Skeletal muscle tissue (tissue), 3 donors: ENCODE measurements at regions not wholly inside any gene's neighbourhood (a gene's known extent, or its start where the extent isn't known, plus 50 kb on each side); places are given as distances from the start of the nearest gene placed in this dataset.

Source experiments
- H3K27ac ChIP-seq: one replicate; pipeline ENCODE4 v1.7.0; 2013; ENCODE audit warnings: mild to moderate bottlenecking, low read depth, low read length, inconsistent platforms
- H3K27me3 ChIP-seq, 3 donors: one replicate each; pipeline ENCODE4 v1.7.0; 2013; ENCODE audit warnings: low read length in 3 of 3; ENCODE audit not compliant: control insufficient read depth in 3 of 3, insufficient read depth in 3 of 3
- H3K36me3 ChIP-seq, 3 donors: one replicate each; pipeline ENCODE4 v1.7.0; 2013; ENCODE audit warnings: low read length in 3 of 3; ENCODE audit not compliant: control insufficient read depth in 3 of 3, insufficient read depth in 3 of 3
- H3K4me1 ChIP-seq, 3 donors: one replicate each; pipeline ENCODE4 v1.7.0; 2013; ENCODE audit warnings: low read length in 3 of 3, mild to moderate bottlenecking in 3 of 3; ENCODE audit not compliant: control insufficient read depth in 3 of 3, insufficient read depth in 3 of 3
- H3K4me3 ChIP-seq, 3 donors: one replicate each; pipeline ENCODE4 v1.7.0; 2013; ENCODE audit warnings: low read length in 3 of 3
- H3K9ac ChIP-seq, 3 donors: one replicate each; pipeline ENCODE4 v1.7.0; 2013; ENCODE audit warnings: low read length in 3 of 3, mild to moderate bottlenecking in 3 of 3, moderate library complexity in 2 of 3, low read depth in 1 of 3
- H3K9me3 ChIP-seq, 3 donors: one replicate each; pipeline ENCODE4 v1.7.0; 2013; ENCODE audit warnings: low read length in 3 of 3; ENCODE audit not compliant: control insufficient read depth in 3 of 3
- donor health status: Osteomylitis.

GRCh38 chr5:4191041-4191440, 595.4 kb downstream of the IRX1 start:
- no peak overlapping the region for H3K4me3 ChIP-seq
- no peaks in the 10 kb centered on the region for H3K36me3 ChIP-seq
- no peak overlapping the region for H3K9ac ChIP-seq

GRCh38 chr5:4191703-4192102, 596.1 kb downstream of the IRX1 start:
- H3K4me1 ChIP-seq: no peaks in the 10 kb centered on the region
- no peaks in the 10 kb centered on the region for H3K9me3 ChIP-seq

More at GRCh38 chr5:4191041-4191440, 595.4 kb downstream of the IRX1 start:
- Histone ChIP-seq H3K4me1 (no peaks in the 10 kb centered on the region), H3K27me3 (no peaks in the 10 kb centered on the region), H3K9me3 (no peaks in the 10 kb centered on the region), H3K27ac (no peak overlapping the region)

GRCh38 chr5:4192111-4192510, 596.5 kb downstream of the IRX1 start:
- Histone ChIP-seq H3K9me3 (no peaks in the 10 kb centered on the region), H3K4me1 (no peaks in the 10 kb centered on the region), H3K9ac (no peak overlapping the region), H3K36me3 (no peaks in the 10 kb centered on the region), H3K27ac (no peak overlapping the region), H3K27me3 (no peaks in the 10 kb centered on the region), H3K4me3 (no peak overlapping the region)

More at GRCh38 chr5:4191703-4192102, 596.1 kb downstream of the IRX1 start:
- no peaks in the 10 kb centered on the region for H3K27me3 ChIP-seq
- H3K4me3 ChIP-seq: no peak overlapping the region
- no peak overlapping the region for H3K27ac ChIP-seq
- no peak overlapping the region for H3K9ac ChIP-seq
- H3K36me3 ChIP-seq: no peaks in the 10 kb centered on the region

GRCh38 chr5:4196744-4197143, 601.1 kb downstream of the IRX1 start:
- Histone ChIP-seq H3K4me3 (no peak overlapping the region), H3K36me3 (no peaks in the 10 kb centered on the region)

GRCh38 chr5:4197151-4197550, 601.5 kb downstream of the IRX1 start:
- Histone ChIP-seq H3K9ac (no peak overlapping the region), H3K4me3 (no peak overlapping the region), H3K27ac (no peak overlapping the region), H3K4me1 (no peaks in the 10 kb centered on the region), H3K36me3 (no peaks in the 10 kb centered on the region), H3K9me3 (no peaks in the 10 kb centered on the region), H3K27me3 (no peaks in the 10 kb centered on the region)

More at GRCh38 chr5:4196744-4197143, 601.1 kb downstream of the IRX1 start:
- Histone ChIP-seq H3K27ac (no peak overlapping the region), H3K4me1 (no peaks in the 10 kb centered on the region), H3K27me3 (no peaks in the 10 kb centered on the region), H3K9me3 (no peaks in the 10 kb centered on the region), H3K9ac (no peak overlapping the region)

- no peak overlapping the region for H3K4me3 ChIP-seq
- no peaks in the 10 kb centered on the region for H3K36me3 ChIP-seq
- H3K9ac ChIP-seq: no peak overlapping the region
- no peaks in the 10 kb centered on the region for H3K27me3 ChIP-seq
- H3K9me3 ChIP-seq: no peaks in the 10 kb centered on the region
- H3K27ac ChIP-seq: no peak overlapping the region
- H3K4me1 ChIP-seq: no peaks in the 10 kb centered on the region
Observed at GRCh38 chr5:4198461-4198860, 602.8 kb downstream of the IRX1 start.

- Histone ChIP-seq H3K4me1 (no peaks in the 10 kb centered on the region), H3K4me3 (no peak overlapping the region), H3K27ac (no peak overlapping the region), H3K36me3 (no peaks in the 10 kb centered on the region), H3K27me3 (no peaks in the 10 kb centered on the region), H3K9me3 (no peaks in the 10 kb centered on the region), H3K9ac (no peak overlapping the region)
Observed at GRCh38 chr5:4199049-4199841, 603.6 kb downstream of the IRX1 start.

GRCh38 chr5:4203146-4203545, 607.5 kb downstream of the IRX1 start:
- H3K27me3 ChIP-seq: peaks cover 0 to 2% (median 0%) of the 10 kb centered on the region in 3 donors
- H3K4me3 ChIP-seq: no peak overlapping the region
- no peaks in the 10 kb centered on the region for H3K9me3 ChIP-seq
- H3K27ac ChIP-seq: no peak overlapping the region
- H3K9ac ChIP-seq: no peak overlapping the region
- H3K36me3 ChIP-seq: no peaks in the 10 kb centered on the region
- H3K4me1 ChIP-seq: no peaks in the 10 kb centered on the region

- Histone ChIP-seq H3K27me3 (peaks cover 0 to 2% (median 0%) of the 10 kb centered on the region in 3 donors), H3K27ac (no peak overlapping the region), H3K9ac (no peak overlapping the region), H3K36me3 (no peaks in the 10 kb centered on the region), H3K9me3 (peaks cover 0 to 2% (median 0%) of the 10 kb centered on the region in 3 donors), H3K4me1 (no peaks in the 10 kb centered on the region), H3K4me3 (no peak overlapping the region)
Observed at GRCh38 chr5:4204276-4205141, 608.9 kb downstream of the IRX1 start.

GRCh38 chr5:4205398-4205797, 609.8 kb downstream of the IRX1 start:
- Histone ChIP-seq H3K4me3 (no peak overlapping the region), H3K9ac (no peak overlapping the region), H3K4me1 (no peaks in the 10 kb centered on the region), H3K9me3 (peaks cover 0 to 2% (median 0%) of the 10 kb centered on the region in 3 donors), H3K27ac (no peak overlapping the region), H3K27me3 (peaks cover 0 to 2% (median 0%) of the 10 kb centered on the region in 3 donors), H3K36me3 (no peaks in the 10 kb centered on the region)
